Progenitor cell of endocrine pancreas (in vitro differentiated cells): ENCODE measurements at regions not wholly inside any gene's neighbourhood (a gene's known extent, or its start where the extent isn't known, plus 50 kb on each side); places are given as distances from the start of the nearest gene placed in this dataset.

Experiments
- DNase-seq: peaks from one replicate; pipeline ENCODE4 v3.0.0; 2021; ENCODE audit warnings: low spot score; ENCODE audit not compliant: unreplicated experiment
- H3K27ac Mint-ChIP-seq: 2 replicates; pipeline ENCODE4 v1.8.0; 2021; ENCODE audit warnings: mild to moderate bottlenecking, moderate library complexity, mixed read lengths
- H3K27me3 Mint-ChIP-seq: 2 replicates; pipeline ENCODE4 v1.8.0; 2021; ENCODE audit warnings: mixed read lengths
- H3K36me3 Mint-ChIP-seq: 2 replicates; pipeline ENCODE4 v1.8.0; 2022; ENCODE audit warnings: mixed read lengths; ENCODE audit not compliant: insufficient read depth
- H3K4me1 Mint-ChIP-seq: 2 replicates; pipeline ENCODE4 v1.8.0; 2021; ENCODE audit warnings: low read depth, mixed read lengths
- H3K4me3 Mint-ChIP-seq: 2 replicates; pipeline ENCODE4 v1.8.0; 2021; ENCODE audit warnings: low read depth, mild to moderate bottlenecking, moderate library complexity, mixed read lengths
- H3K9me3 Mint-ChIP-seq: 2 replicates; pipeline ENCODE4 v1.8.0; 2021; ENCODE audit warnings: low read depth, mixed read lengths
- CTCF ChIP-seq: fragments of 200-600 bp; sonication (generic); IDR thresholded peaks from one replicate; pipeline ENCODE4 v1.5.0; 2021; ENCODE audit warnings: antibody characterized with exemption, mild to moderate bottlenecking; ENCODE audit not compliant: unreplicated experiment

- DNase-seq: no peak
- Mint-ChIP-seq H3K4me3 (no peak overlapping the region), H3K27me3 (peaks cover 33% of the 10 kb centered on the region), H3K4me1 (peaks cover 4% of the 10 kb centered on the region), H3K27ac (no peak overlapping the region), H3K36me3 (no peaks in the 10 kb centered on the region), H3K9me3 (no peaks in the 10 kb centered on the region)
- TF ChIP-seq CTCF: no peak
Measured at GRCh38 chr7:125661-126060, 66.7 kb upstream of the FAM20C start.

GRCh38 chr7:126368-126767, 66.0 kb upstream of the FAM20C start:
- Mint-ChIP-seq H3K27me3 (peaks cover 26% of the 10 kb centered on the region), H3K9me3 (no peaks in the 10 kb centered on the region), H3K27ac (no peak overlapping the region), H3K36me3 (no peaks in the 10 kb centered on the region), H3K4me3 (no peak overlapping the region), H3K4me1 (no peaks in the 10 kb centered on the region)
- DNase-seq: no peak
- no peak for TF ChIP-seq CTCF

- H3K36me3 Mint-ChIP-seq: no peaks in the 10 kb centered on the region
Measured at GRCh38 chr7:127064-127598, 65.2 kb upstream of the FAM20C start.

GRCh38 chr7:128171-129080, 63.9 kb upstream of the FAM20C start:
- TF ChIP-seq CTCF: no peak
- H3K9me3 Mint-ChIP-seq: no peaks in the 10 kb centered on the region
- no peak for DNase-seq
- no peak overlapping the region for H3K4me3 Mint-ChIP-seq
- H3K27me3 Mint-ChIP-seq: peaks cover 15% of the 10 kb centered on the region
- no peak overlapping the region for H3K27ac Mint-ChIP-seq
- H3K4me1 Mint-ChIP-seq: no peaks in the 10 kb centered on the region
- no peaks in the 10 kb centered on the region for H3K36me3 Mint-ChIP-seq

More at GRCh38 chr7:127064-127598, 65.2 kb upstream of the FAM20C start:
- Mint-ChIP-seq H3K4me1 (no peaks in the 10 kb centered on the region), H3K4me3 (no peak overlapping the region), H3K27ac (no peak overlapping the region), H3K27me3 (peaks cover 20% of the 10 kb centered on the region), H3K9me3 (no peaks in the 10 kb centered on the region)
- no peak for TF ChIP-seq CTCF
- DNase-seq: no peak

- Mint-ChIP-seq H3K4me1 (no peaks in the 10 kb centered on the region), H3K27ac (no peak overlapping the region), H3K9me3 (no peaks in the 10 kb centered on the region), H3K4me3 (no peak overlapping the region), H3K36me3 (no peaks in the 10 kb centered on the region), H3K27me3 (peaks cover 11% of the 10 kb centered on the region)
- DNase-seq: no peak
- TF ChIP-seq CTCF: no peak
Measured at GRCh38 chr7:129366-130221, 62.8 kb upstream of the FAM20C start.
